ENCODE measurements at regions not wholly inside any gene's neighbourhood (a gene's known extent, or its start where the extent isn't known, plus 50 kb on each side); places are given as distances from the start of the nearest gene placed in this dataset.

GRCh38 chr10:4645836-4646235 lies 180.2 kb upstream of the AKR1E2 start:
- CTCF ChIA-PET: no interaction called here

GRCh38 chr10:4643471-4643870 lies 182.5 kb upstream of the AKR1E2 start:
- H3K36me3 Mint-ChIP-seq (ENCODE audit: low read depth): no peaks in the 10 kb centered on the region
- intact Hi-C loops (cut with micrococcal nuclease): no loop called here
- CTCF ChIA-PET: no interaction called here

More at GRCh38 chr10:4645836-4646235, 180.2 kb upstream of the AKR1E2 start:
- Mint-ChIP-seq H3K36me3 (ENCODE audit: low read depth) (no peaks in the 10 kb centered on the region), H3K4me1 (no peaks in the 10 kb centered on the region), H3K9me3 (no peaks in the 10 kb centered on the region), H3K27me3 (no peaks in the 10 kb centered on the region), H3K4me3 (no peak overlapping the region), H3K27ac (no peak overlapping the region)
- ATAC-seq (ENCODE audit: low read depth) (no peak), DNase-seq (no peak)
- intact Hi-C loops (cut with micrococcal nuclease): no loop called here
- TF ChIP-seq CTCF (IDR thresholded peaks at IDR 0.05): no peak
- POLR2A ChIA-PET: interaction anchor here (0.6 kb wide), 1 partner anchor 278 kb away, joined by 3 read pairs; no protein-coding TSS in a partner anchor

GRCh38 chr10:4639960-4640359 lies 186.0 kb upstream of the AKR1E2 start:
- no peak for ATAC-seq (ENCODE audit: low read depth)
- H3K9me3 Mint-ChIP-seq: no peaks in the 10 kb centered on the region
- no peak overlapping the region for H3K27ac Mint-ChIP-seq
- intact Hi-C loops (cut with micrococcal nuclease): no loop called here
- POLR2A ChIA-PET: no interaction called here
- no peak overlapping the region for H3K4me3 Mint-ChIP-seq
- DNase-seq: no peak
- H3K36me3 Mint-ChIP-seq (ENCODE audit: low read depth): no peaks in the 10 kb centered on the region
- no peak for TF ChIP-seq CTCF (IDR thresholded peaks at IDR 0.05)
- CTCF ChIA-PET: interaction anchor here (0.6 kb wide), 1 partner anchor 811 kb away, joined by 3 read pairs; no protein-coding TSS in a partner anchor
- peaks cover 8% of the 10 kb centered on the region for H3K4me1 Mint-ChIP-seq
- no peaks in the 10 kb centered on the region for H3K27me3 Mint-ChIP-seq

More at GRCh38 chr10:4643471-4643870, 182.5 kb upstream of the AKR1E2 start:
- TF ChIP-seq CTCF (IDR thresholded peaks at IDR 0.05): no peak
- H3K4me1 Mint-ChIP-seq: no peaks in the 10 kb centered on the region
- no peaks in the 10 kb centered on the region for H3K27me3 Mint-ChIP-seq
- ATAC-seq (ENCODE audit: low read depth) (no peak), DNase-seq (no peak)
- no peak overlapping the region for H3K27ac Mint-ChIP-seq
- H3K4me3 Mint-ChIP-seq: no peak overlapping the region
- POLR2A ChIA-PET: no interaction called here
- H3K9me3 Mint-ChIP-seq: no peaks in the 10 kb centered on the region

GRCh38 chr10:4638099-4638498 lies 187.9 kb upstream of the AKR1E2 start:
- Mint-ChIP-seq H3K9me3 (no peaks in the 10 kb centered on the region), H3K4me1 (peaks cover 8% of the 10 kb centered on the region), H3K27me3 (no peaks in the 10 kb centered on the region), H3K36me3 (ENCODE audit: low read depth) (no peaks in the 10 kb centered on the region), H3K4me3 (no peak overlapping the region), H3K27ac (no peak overlapping the region)
- no peak for DNase-seq
- no peak for ATAC-seq (ENCODE audit: low read depth)
- intact Hi-C loops (cut with micrococcal nuclease): no loop called here
- TF ChIP-seq CTCF (IDR thresholded peaks at IDR 0.05): no peak
- CTCF ChIA-PET: no interaction called here
- POLR2A ChIA-PET: no interaction called here

GRCh38 chr10:4637657-4638056 lies 188.3 kb upstream of the AKR1E2 start:
- DNase-seq (no peak), ATAC-seq (ENCODE audit: low read depth) (no peak)
- Mint-ChIP-seq H3K27me3 (no peaks in the 10 kb centered on the region), H3K4me3 (no peak overlapping the region), H3K9me3 (no peaks in the 10 kb centered on the region), H3K36me3 (ENCODE audit: low read depth) (no peaks in the 10 kb centered on the region), H3K27ac (no peak overlapping the region), H3K4me1 (peaks cover 8% of the 10 kb centered on the region)
- TF ChIP-seq CTCF (IDR thresholded peaks at IDR 0.05): no peak
- intact Hi-C loops (cut with micrococcal nuclease): no loop called here
- CTCF ChIA-PET: no interaction called here
- POLR2A ChIA-PET: no interaction called here
